Liver (tissue), 8 donors: ENCODE measurements at regions not wholly inside any gene's neighbourhood (a gene's known extent, or its start where the extent isn't known, plus 50 kb on each side); places are given as distances from the start of the nearest gene placed in this dataset.

ENCODE experiments used
- DNase-seq: peaks from one replicate; pipeline ENCODE4 v3.0.0-alpha.2; 2017; ENCODE audit warnings: low spot score
- H3K27ac ChIP-seq, 2 donors: one replicate each; pipeline ENCODE4 v1.7.0; 2013; ENCODE audit warnings: inconsistent platforms in 2 of 2, low read length in 2 of 2, control low read depth in 1 of 2, low read depth in 1 of 2, mild to moderate bottlenecking in 1 of 2
- H3K27me3 ChIP-seq, 4 donors: one replicate each; pipeline versions ENCODE4 v1.6.1 to v1.7.0; 2013; ENCODE audit warnings: low read length in 3 of 4, inconsistent platforms in 1 of 4, mild to moderate bottlenecking in 1 of 4, moderate library complexity in 1 of 4; ENCODE audit not compliant: control insufficient read depth in 4 of 4, insufficient read depth in 4 of 4
- H3K36me3 ChIP-seq, 4 donors: one replicate each; pipeline versions ENCODE4 v1.6.1 to v1.7.0; 2013; ENCODE audit warnings: low read length in 3 of 4, mild to moderate bottlenecking in 3 of 4, low read depth in 1 of 4, moderate library complexity in 1 of 4; ENCODE audit not compliant: control insufficient read depth in 4 of 4, insufficient read depth in 3 of 4
- H3K4me1 ChIP-seq, 4 donors: one replicate each; pipeline versions ENCODE4 v1.6.1 to v1.7.0; 2013; ENCODE audit warnings: low read length in 3 of 4, mild to moderate bottlenecking in 3 of 4, moderate library complexity in 1 of 4; ENCODE audit not compliant: control insufficient read depth in 4 of 4, insufficient read depth in 4 of 4
- H3K4me3 ChIP-seq, 3 donors: one replicate each; pipeline versions ENCODE4 v1.6.1 to v1.7.0; 2013; ENCODE audit warnings: low read length in 3 of 3, control low read depth in 1 of 3, low read depth in 1 of 3, mild to moderate bottlenecking in 1 of 3
- H3K9ac ChIP-seq, 2 donors: one replicate each; pipeline ENCODE4 v1.7.0; 2013; ENCODE audit warnings: low read length in 2 of 2, mild to moderate bottlenecking in 2 of 2, moderate library complexity in 2 of 2, control low read depth in 1 of 2, low read depth in 1 of 2
- H3K9me3 ChIP-seq, 4 donors: one replicate each; pipeline versions ENCODE4 v1.6.1 to v1.7.0; 2013; ENCODE audit warnings: low read length in 3 of 4; ENCODE audit not compliant: control insufficient read depth in 4 of 4
- ATF3 ChIP-seq: IDR thresholded peaks from 2 replicates; pipeline ENCODE4 v1.6.1; 2016; ENCODE audit warnings: antibody characterized with exemption
- CTCF ChIP-seq: fragments of 150-350 bp; IDR thresholded peaks from 2 replicates; pipeline ENCODE4 v1.5.1; 2017; ENCODE audit warnings: improper control_type of control experiment, low read depth, low read length; ENCODE audit not compliant: missing input control
- EGR1 ChIP-seq, 2 donors: IDR thresholded peaks; 2 replicates each; pipeline ENCODE4 v1.6.1; 2016 to 2018; ENCODE audit warnings: antibody characterized with exemption in 2 of 2, low read depth in 2 of 2
- FOXA1 ChIP-seq: IDR thresholded peaks from 2 replicates; pipeline ENCODE4 v1.6.1; 2016; ENCODE audit warnings: antibody characterized with exemption
- FOXA2 ChIP-seq: IDR thresholded peaks from 2 replicates; pipeline ENCODE4 v1.6.1; 2016; ENCODE audit warnings: antibody characterized with exemption
- GABPA ChIP-seq, 2 donors: IDR thresholded peaks in 1 of 2; conservative IDR thresholded peaks in 1 of 2; 2 replicates each; pipeline ENCODE4 v1.6.1; 2016; ENCODE audit warnings: antibody characterized with exemption in 2 of 2, mild to moderate bottlenecking in 1 of 2, moderate library complexity in 1 of 2
- HNF4G ChIP-seq: IDR thresholded peaks from 2 replicates; pipeline ENCODE4 v1.6.1; 2016; ENCODE audit warnings: antibody characterized with exemption
- JUND ChIP-seq, 2 donors: IDR thresholded peaks; 2 replicates each; pipeline ENCODE4 v1.6.1; 2016; ENCODE audit warnings: antibody characterized with exemption in 2 of 2
- MAX ChIP-seq: IDR thresholded peaks from 2 replicates; pipeline ENCODE4 v1.6.1; 2016; ENCODE audit warnings: antibody characterized with exemption
- NR2F2 ChIP-seq: IDR thresholded peaks from 2 replicates; pipeline ENCODE4 v1.6.1; 2016; ENCODE audit warnings: antibody characterized with exemption
- RAD21 ChIP-seq, 2 donors: IDR thresholded peaks; 2 replicates each; pipeline ENCODE4 v1.6.1; 2016; ENCODE audit warnings: antibody characterized with exemption in 2 of 2, mild to moderate bottlenecking in 2 of 2
- REST ChIP-seq: IDR thresholded peaks from 2 replicates; pipeline ENCODE4 v1.6.1; 2016; ENCODE audit warnings: antibody characterized with exemption, mild to moderate bottlenecking
- RXRA ChIP-seq, 2 donors: IDR thresholded peaks; 2 replicates each; pipeline ENCODE4 v1.6.1; 2017 to 2018; ENCODE audit warnings: antibody characterized with exemption in 2 of 2, mild to moderate bottlenecking in 1 of 2
- SP1 ChIP-seq: IDR thresholded peaks from 2 replicates; pipeline ENCODE4 v1.6.1; 2018; ENCODE audit warnings: antibody characterized with exemption, mild to moderate bottlenecking
- TAF1 ChIP-seq: conservative IDR thresholded peaks from 2 replicates; pipeline ENCODE4 v1.6.1; 2016; ENCODE audit warnings: antibody characterized with exemption, mild to moderate bottlenecking
- YY1 ChIP-seq: IDR thresholded peaks from 2 replicates; pipeline ENCODE4 v1.6.1; 2016; ENCODE audit warnings: antibody characterized with exemption, mild to moderate bottlenecking
- ZBTB33 ChIP-seq: IDR thresholded peaks from 2 replicates; pipeline ENCODE4 v1.6.1; 2016; ENCODE audit warnings: antibody characterized with exemption
- WGBS: extraction: QIAGEN DNeasy Blood & Tissue Kit; methylation state at CpG from one replicate; pipeline ENCODE4 v1.1.7; 2013; 5-methylcytosine and 5-hydroxymethylcytosine counted together
- donor health status: healthy.
- donor health status: healthy.
- donor health status: healthy.
- donor health status: healthy.
- donor health status: healthy.

GRCh38 chr6:140572129-140572528, 1197.7 kb upstream of the CITED2 start:
- Histone ChIP-seq H3K9ac (no peak overlapping the region), H3K4me1 (no peaks in the 10 kb centered on the region), H3K9me3 (no peaks in the 10 kb centered on the region), H3K4me3 (no peak overlapping the region), H3K36me3 (no peaks in the 10 kb centered on the region), H3K27ac (no peak overlapping the region), H3K27me3 (no peaks in the 10 kb centered on the region)
- TF ChIP-seq JUND (IDR thresholded peaks at IDR 0.05) (peak; percentile 58 to 74), GABPA (IDR thresholded peaks at IDR 0.05 in 1 of 2, conservative IDR thresholded peaks at IDR 0.05 in 1 of 2) (no peak), REST (no peak), MAX (no peak), FOXA1 (no peak)
- no peak for DNase-seq
- 60% methylated on average over 3 of the region's 3 CpGs for WGBS

- Histone ChIP-seq H3K9ac (no peak overlapping the region), H3K36me3 (no peaks in the 10 kb centered on the region), H3K27ac (no peak overlapping the region), H3K4me1 (no peaks in the 10 kb centered on the region), H3K4me3 (no peak overlapping the region), H3K9me3 (no peaks in the 10 kb centered on the region), H3K27me3 (no peaks in the 10 kb centered on the region)
- no peak for DNase-seq
- TF ChIP-seq CTCF, result no peak
Observed at GRCh38 chr6:140571145-140571544, 1196.7 kb upstream of the CITED2 start.

GRCh38 chr6:140567466-140567865, 1193.0 kb upstream of the CITED2 start:
- Histone ChIP-seq H3K27ac (no peak overlapping the region), H3K9me3 (no peaks in the 10 kb centered on the region), H3K4me3 (no peak overlapping the region), H3K27me3 (no peaks in the 10 kb centered on the region), H3K4me1 (no peaks in the 10 kb centered on the region), H3K9ac (no peak overlapping the region), H3K36me3 (no peaks in the 10 kb centered on the region)
- DNase-seq, result no peak
- WGBS, result 75% methylated on average over 2 of the region's 2 CpGs
- TF ChIP-seq TAF1, result no peak
- no peak for TF ChIP-seq ATF3
- no peak for TF ChIP-seq RAD21 (IDR thresholded peaks at IDR 0.05)
- TF ChIP-seq YY1, result no peak
- TF ChIP-seq MAX, result no peak
- TF ChIP-seq GABPA (IDR thresholded peaks at IDR 0.05 in 1 of 2, conservative IDR thresholded peaks at IDR 0.05 in 1 of 2), result no peak
- TF ChIP-seq EGR1 (IDR thresholded peaks at IDR 0.05; ENCODE audit: low read depth in 2 of 2), result no peak
- no peak for TF ChIP-seq ZBTB33
- no peak for TF ChIP-seq NR2F2
- no peak for TF ChIP-seq HNF4G
- no peak for TF ChIP-seq FOXA2
- no peak for TF ChIP-seq JUND (IDR thresholded peaks at IDR 0.05)
- TF ChIP-seq RXRA (IDR thresholded peaks at IDR 0.05), result no peak
- no peak for TF ChIP-seq FOXA1
- no peak for TF ChIP-seq REST
- no peak for TF ChIP-seq SP1
